Astrocyte (in vitro differentiated cells and primary cell): ENCODE measurements at regions not wholly inside any gene's neighbourhood (a gene's known extent, or its start where the extent isn't known, plus 50 kb on each side); places are given as distances from the start of the nearest gene placed in this dataset.

ENCODE experiments used
- DNase-seq: peaks from one replicate; pipeline ENCODE4 v3.0.0-alpha.2; 2010; ENCODE audit warnings: low read depth
- FAIRE-seq: peaks from 2 replicates; lab custom pipeline; 2011; peaks lifted over from hg19 to GRCh38; lab: Jason Lieb, UNC
- H2AFZ ChIP-seq: 2 replicates; pipeline ENCODE4 v1.6.0; 2012; ENCODE audit warnings: low read depth, low read length, inconsistent platforms
- H3K27ac ChIP-seq: 2 replicates; pipeline ENCODE4 v1.5.1; 2011; ENCODE audit warnings: low read depth, low read length, inconsistent platforms
- H3K27me3 ChIP-seq: 2 replicates; pipeline ENCODE4 v1.6.0; 2011; ENCODE audit warnings: low read length, inconsistent platforms; ENCODE audit not compliant: insufficient read depth
- H3K36me3 ChIP-seq: 2 replicates; pipeline ENCODE4 v1.5.1; 2011; ENCODE audit warnings: low read length, inconsistent platforms; ENCODE audit not compliant: insufficient read depth
- H3K4me1 ChIP-seq: 2 replicates; pipeline ENCODE4 v1.5.1; 2011; ENCODE audit warnings: low read length, inconsistent platforms; ENCODE audit not compliant: insufficient read depth
- H3K4me2 ChIP-seq: 2 replicates; pipeline ENCODE4 v1.6.0; 2012; ENCODE audit warnings: low read length, inconsistent platforms
- H3K4me3 ChIP-seq: 2 replicates; pipeline ENCODE4 v1.5.1; 2011; ENCODE audit warnings: low read depth, mild to moderate bottlenecking, low read length, inconsistent platforms; ENCODE audit not compliant: insufficient read depth
- H3K79me2 ChIP-seq: 2 replicates; pipeline ENCODE4 v1.6.0; 2012; ENCODE audit warnings: mild to moderate bottlenecking, low read length, inconsistent platforms; ENCODE audit not compliant: insufficient read depth
- H3K9ac ChIP-seq: 2 replicates; pipeline ENCODE4 v1.6.0; 2012; ENCODE audit warnings: mild to moderate bottlenecking, low read length, inconsistent platforms
- H3K9me3 ChIP-seq: 2 replicates; pipeline ENCODE4 v1.5.1; 2012; ENCODE audit warnings: low read depth, mild to moderate bottlenecking, low read length, inconsistent platforms; ENCODE audit not compliant: insufficient read depth
- H4K20me1 ChIP-seq: 2 replicates; pipeline ENCODE4 v1.6.0; 2012; ENCODE audit warnings: low read length, inconsistent platforms; ENCODE audit not compliant: insufficient read depth
- H3K27ac Mint-ChIP-seq: one replicate; pipeline ENCODE4 v1.8.0; 2021; ENCODE audit warnings: mild to moderate bottlenecking, mixed read lengths; ENCODE audit not compliant: unreplicated experiment
- H3K27me3 Mint-ChIP-seq: one replicate; pipeline ENCODE4 v1.8.0; 2021; ENCODE audit warnings: low read depth, mixed read lengths; ENCODE audit not compliant: unreplicated experiment
- H3K36me3 Mint-ChIP-seq: one replicate; pipeline ENCODE4 v1.8.0; 2021; ENCODE audit warnings: low read depth, mixed read lengths; ENCODE audit not compliant: unreplicated experiment
- H3K4me1 Mint-ChIP-seq: one replicate; pipeline ENCODE4 v1.8.0; 2021; ENCODE audit warnings: low read depth, mixed read lengths; ENCODE audit not compliant: unreplicated experiment
- H3K4me3 Mint-ChIP-seq: one replicate; pipeline ENCODE4 v1.8.0; 2021; ENCODE audit warnings: mild to moderate bottlenecking, moderate library complexity, mixed read lengths; ENCODE audit not compliant: unreplicated experiment
- H3K9me3 Mint-ChIP-seq: one replicate; pipeline ENCODE4 v1.8.0; 2021; ENCODE audit warnings: mild to moderate bottlenecking, mixed read lengths; ENCODE audit not compliant: unreplicated experiment
- CTCF ChIP-seq: IDR thresholded peaks from 2 replicates; pipeline ENCODE4 v1.5.1; 2011; ENCODE audit warnings: low read depth, mild to moderate bottlenecking, inconsistent platforms, low read length, moderate library complexity; ENCODE audit not compliant: insufficient read depth
- EZH2 ChIP-seq: IDR thresholded peaks from 2 replicates; pipeline ENCODE4 v1.6.1; 2012; ENCODE audit warnings: mild to moderate bottlenecking, low read length, inconsistent platforms; ENCODE audit not compliant: insufficient read depth

GRCh38 chr6:6968357-6968730 is 139.4 kb upstream of the RREB1 start:
- Mint-ChIP-seq H3K9me3 (peaks cover 1% of the 10 kb centered on the region), H3K4me3 (no peak overlapping the region), H3K27ac (no peak overlapping the region), H3K36me3 (no peaks in the 10 kb centered on the region), H3K4me1 (peaks cover 10% of the 10 kb centered on the region), H3K27me3 (peaks cover 18% of the 10 kb centered on the region)
- H3K27me3 ChIP-seq, result no peaks in the 10 kb centered on the region
- H2AFZ ChIP-seq, result no peak overlapping the region
- H3K27ac ChIP-seq, result no peak overlapping the region
- H3K36me3 ChIP-seq, result no peaks in the 10 kb centered on the region
- no peaks in the 10 kb centered on the region for H4K20me1 ChIP-seq
- no peak overlapping the region for H3K4me3 ChIP-seq
- DNase-seq, result no peak
- H3K9me3 ChIP-seq, result no peaks in the 10 kb centered on the region
- no peak overlapping the region for H3K9ac ChIP-seq
- no peak for TF ChIP-seq EZH2
- TF ChIP-seq CTCF, result no peak
- no peak for FAIRE-seq
- no peak overlapping the region for H3K4me2 ChIP-seq
- no peaks in the 10 kb centered on the region for H3K79me2 ChIP-seq
- peaks cover 4% of the 10 kb centered on the region for H3K4me1 ChIP-seq

GRCh38 chr6:6968731-6969552 is 138.8 kb upstream of the RREB1 start:
- Mint-ChIP-seq H3K36me3 (no peaks in the 10 kb centered on the region), H3K27ac (no peak overlapping the region), H3K27me3 (peaks cover 18% of the 10 kb centered on the region), H3K4me1 (peaks cover 10% of the 10 kb centered on the region), H3K9me3 (peaks cover 1% of the 10 kb centered on the region), H3K4me3 (no peak overlapping the region)
- H3K36me3 ChIP-seq, result no peaks in the 10 kb centered on the region
- no peak overlapping the region for H3K9ac ChIP-seq
- TF ChIP-seq EZH2 (no peak), CTCF (no peak)
- H4K20me1 ChIP-seq, result no peaks in the 10 kb centered on the region
- H3K79me2 ChIP-seq, result no peaks in the 10 kb centered on the region
- no peak overlapping the region for H2AFZ ChIP-seq
- H3K4me2 ChIP-seq, result no peak overlapping the region
- FAIRE-seq (no peak), DNase-seq (no peak)
- H3K27ac ChIP-seq, result no peak overlapping the region
- no peak overlapping the region for H3K4me3 ChIP-seq
- H3K9me3 ChIP-seq, result no peaks in the 10 kb centered on the region
- H3K27me3 ChIP-seq, result no peaks in the 10 kb centered on the region
- peaks cover 4% of the 10 kb centered on the region for H3K4me1 ChIP-seq

DNA sequence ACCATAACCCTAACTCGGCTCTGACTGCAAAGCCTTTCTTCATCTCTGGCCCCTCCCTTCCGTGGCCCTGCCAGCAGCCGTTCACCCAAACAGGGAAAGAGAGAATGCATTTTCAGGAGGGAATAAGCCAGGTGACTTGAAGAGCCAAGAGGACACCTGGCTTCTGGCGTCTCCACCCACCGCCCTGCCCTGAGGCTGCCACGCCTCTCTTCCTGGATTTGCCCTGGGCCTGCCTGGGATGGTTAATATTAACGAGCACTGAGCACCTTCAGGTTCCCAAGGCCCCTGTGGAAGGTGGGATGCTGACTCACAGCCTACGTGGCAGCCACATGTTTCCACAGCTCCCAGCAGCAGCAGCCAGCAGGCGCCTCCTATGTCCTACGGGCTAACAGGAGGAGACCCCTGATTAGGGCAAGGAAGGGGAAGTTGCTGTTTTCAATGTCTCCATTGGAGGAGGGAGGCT is 138.0 kb upstream of the RREB1 start:
- Mint-ChIP-seq H3K27ac (no peak overlapping the region), H3K27me3 (peaks cover 18% of the 10 kb centered on the region)
- FAIRE-seq, result no peak

More for the DNA sequence above, 138.0 kb upstream of the RREB1 start:
- Histone ChIP-seq H3K4me2 (no peak overlapping the region), H3K27me3 (no peaks in the 10 kb centered on the region), H3K4me3 (no peak overlapping the region), H3K27ac (no peak overlapping the region), H4K20me1 (no peaks in the 10 kb centered on the region), H3K79me2 (no peaks in the 10 kb centered on the region), H3K9ac (no peak overlapping the region), H3K36me3 (no peaks in the 10 kb centered on the region), H3K9me3 (no peaks in the 10 kb centered on the region), H3K4me1 (peaks cover 4% of the 10 kb centered on the region), H2AFZ (no peak overlapping the region)
- Mint-ChIP-seq H3K4me1 (peaks cover 10% of the 10 kb centered on the region), H3K4me3 (no peak overlapping the region), H3K36me3 (no peaks in the 10 kb centered on the region), H3K9me3 (peaks cover 1% of the 10 kb centered on the region)
- no peak for DNase-seq
- TF ChIP-seq EZH2 (no peak), CTCF (no peak)
